Stomach (tissue), 8 donors: ENCODE measurements at regions not wholly inside any gene's neighbourhood (a gene's known extent, or its start where the extent isn't known, plus 50 kb on each side); places are given as distances from the start of the nearest gene placed in this dataset.
"Not testable (repeated sequence)": the region's sequence is repeated elsewhere in the genome, so short reads cannot be mapped to it uniquely, and the experiment has no call there.

Source experiments
- DNase-seq, 2 donors: peaks; one replicate each; pipeline versions ENCODE4 v3.0.0 to v3.0.0-alpha.2; 2013 to 2019
- H3K27ac ChIP-seq, 5 donors: fragments of 200-600 bp in 4 of 5; sonication (generic) in 4 of 5; one replicate each; pipeline ENCODE4 v1.5.1; 2013 to 2019; ENCODE audit warnings: mild to moderate bottlenecking in 1 of 5, moderate library complexity in 1 of 5
- H3K27me3 ChIP-seq, 3 donors: fragments of 200-600 bp; sonication (generic); one replicate each; pipeline ENCODE4 v1.5.1; 2017 to 2019; ENCODE audit warnings: mixed run types in 1 of 3
- H3K36me3 ChIP-seq, 4 donors: fragments of 200-600 bp; sonication (generic); 1 replicate in 3 of 4; 2 replicates in 1 of 4; pipeline ENCODE4 v1.5.1; 2016 to 2019
- H3K4me1 ChIP-seq, 4 donors: fragments of 200-600 bp; sonication (generic); one replicate each; pipeline ENCODE4 v1.5.1; 2016 to 2019
- H3K4me3 ChIP-seq, 4 donors: fragments of 200-600 bp; sonication (generic) in 3 of 4; one replicate each; pipeline ENCODE4 v1.5.1; 2016 to 2019; ENCODE audit warnings: mild to moderate bottlenecking in 1 of 4
- H3K9me3 ChIP-seq, 4 donors: fragments of 200-600 bp; sonication (generic); one replicate each; pipeline ENCODE4 v1.5.1; 2016 to 2019
- CTCF ChIP-seq, 7 experiments: fragments of 450-650 bp in 4 of 7; fragments of 200-600 bp in 3 of 7; sonication (generic) in 3 of 7; IDR thresholded peaks; one replicate each; pipeline ENCODE4 v1.5.1; 2016 to 2019; ENCODE audit warnings: antibody characterized with exemption in 7 of 7, control low read depth in 2 of 7, mild to moderate bottlenecking in 1 of 7
- EP300 ChIP-seq: sonication (generic); formaldehyde crosslinking; IDR thresholded peaks from one replicate; pipeline ENCODE4 v1.6.1; 2017; ENCODE audit warnings: antibody characterized with exemption
- POLR2A ChIP-seq, 4 donors: fragments of 450-650 bp; IDR thresholded peaks; one replicate each; pipeline ENCODE4 v1.6.1; 2016; ENCODE audit warnings: antibody characterized with exemption in 4 of 4, control low read depth in 2 of 4, mild to moderate bottlenecking in 1 of 4, moderate library complexity in 1 of 4
- POLR2AphosphoS5 ChIP-seq, 3 donors: sonication (generic); formaldehyde crosslinking; IDR thresholded peaks; one replicate each; pipeline ENCODE4 v1.6.1; 2016; ENCODE audit warnings: antibody characterized with exemption in 3 of 3
- WGBS, 5 donors: extraction: QIAGEN DNeasy Blood & Tissue Kit in 3 of 5; methylation state at CpG; one replicate each; pipeline versions ENCODE4 v1.1.5 to v1.1.7; 2013 to 2018; 5-methylcytosine and 5-hydroxymethylcytosine counted together
- intact Hi-C: fragments of 100-400 bp; cut with DNase I; formaldehyde crosslinking; loops from one replicate; pipeline ENCODE4 v1.15.1; 2023; ENCODE audit warnings: low total_unique reads
- donor health status: healthy with polysubstance abuse.
- donor health status: Bipolar disorder and iron deficiency.
- donor health status: healthy.

GRCh38 chr5:30355675-30356074, 837.8 kb upstream of the CDH6 start:
- no peak overlapping the region for H3K4me3 ChIP-seq
- WGBS, 5 donors: 67 to 76% (median 70%) methylated on average over 5 of the region's 5 CpGs
- no peaks in the 10 kb centered on the region for H3K4me1 ChIP-seq
- H3K9me3 ChIP-seq: peaks cover 0 to 9% (median 1%) of the 10 kb centered on the region in 4 donors
- no peaks in the 10 kb centered on the region for H3K36me3 ChIP-seq
- intact Hi-C loops: no loop called here
- H3K27me3 ChIP-seq: no peaks in the 10 kb centered on the region
- H3K27ac ChIP-seq: no peak overlapping the region
- DNase-seq: no peak
- TF ChIP-seq CTCF (IDR thresholded peaks at IDR 0.05) (no peak), EP300 (no peak), POLR2AphosphoS5 (IDR thresholded peaks at IDR 0.05) (no peak), POLR2A (IDR thresholded peaks at IDR 0.05) (no peak)

- no peak for DNase-seq
- TF ChIP-seq EP300 (no peak), POLR2A (IDR thresholded peaks at IDR 0.05) (no peak), POLR2AphosphoS5 (IDR thresholded peaks at IDR 0.05) (no peak), CTCF (IDR thresholded peaks at IDR 0.05) (no peak)
- H3K4me3 ChIP-seq: no peak overlapping the region
- H3K27ac ChIP-seq: no peak overlapping the region
- H3K36me3 ChIP-seq: no peaks in the 10 kb centered on the region
- peaks cover 0 to 10% (median 7%) of the 10 kb centered on the region in 4 donors for H3K9me3 ChIP-seq
- intact Hi-C loops: no loop called here
- WGBS, 5 donors: 54 to 73% (median 60%) methylated on average over 3 of the region's 3 CpGs
- H3K27me3 ChIP-seq: no peaks in the 10 kb centered on the region
- H3K4me1 ChIP-seq: no peaks in the 10 kb centered on the region
Observed at GRCh38 chr5:30347858-30348257, 845.6 kb upstream of the CDH6 start.

- H3K27ac ChIP-seq, H3K4me3 ChIP-seq, H3K36me3 ChIP-seq, H3K27me3 ChIP-seq, H3K4me1 ChIP-seq, DNase-seq, intact Hi-C loops: not testable (repeated sequence)
- WGBS, 5 donors: 62 to 81% (median 70%) methylated on average over 24 to 50 of the region's 50 CpGs
- H3K9me3 ChIP-seq: peaks cover 0 to 10% (median 7%) of the 10 kb centered on the region in 4 donors
Observed at GRCh38 chr5:30345539-30346345, 847.7 kb upstream of the CDH6 start.

GRCh38 chr5:30343707-30344106, 849.8 kb upstream of the CDH6 start:
- TF ChIP-seq POLR2A (IDR thresholded peaks at IDR 0.05): no peak
- no peak for TF ChIP-seq CTCF (IDR thresholded peaks at IDR 0.05)
- TF ChIP-seq EP300: no peak
- no peak for TF ChIP-seq POLR2AphosphoS5 (IDR thresholded peaks at IDR 0.05)
- WGBS, 5 donors: 61 to 71% (median 64%) methylated on average over 3 of the region's 3 CpGs
- no peaks in the 10 kb centered on the region for H3K27me3 ChIP-seq
- H3K36me3 ChIP-seq: no peaks in the 10 kb centered on the region
- intact Hi-C loops: no loop called here
- H3K4me1 ChIP-seq: no peaks in the 10 kb centered on the region
- DNase-seq: no peak
- H3K27ac ChIP-seq: no peak overlapping the region
- peaks cover 0 to 10% (median 7%) of the 10 kb centered on the region in 4 donors for H3K9me3 ChIP-seq
- no peak overlapping the region for H3K4me3 ChIP-seq

- 54 to 78% (median 70%) methylated on average over 3 of the region's 3 CpGs for WGBS, 5 donors
- no peak for DNase-seq
- Histone ChIP-seq H3K9me3 (peaks cover 0 to 10% (median 7%) of the 10 kb centered on the region in 4 donors), H3K36me3 (no peaks in the 10 kb centered on the region), H3K4me3 (no peak overlapping the region), H3K27ac (no peak overlapping the region), H3K27me3 (no peaks in the 10 kb centered on the region), H3K4me1 (no peaks in the 10 kb centered on the region)
- TF ChIP-seq EP300: no peak
- no peak for TF ChIP-seq POLR2A (IDR thresholded peaks at IDR 0.05)
- TF ChIP-seq CTCF (IDR thresholded peaks at IDR 0.05): no peak
- TF ChIP-seq POLR2AphosphoS5 (IDR thresholded peaks at IDR 0.05): no peak
- intact Hi-C loops: no loop called here
Observed at GRCh38 chr5:30341466-30341865, 852.0 kb upstream of the CDH6 start.
